Liver (tissue), 8 donors: ENCODE measurements at regions not wholly inside any gene's neighbourhood (a gene's known extent, or its start where the extent isn't known, plus 50 kb on each side); places are given as distances from the start of the nearest gene placed in this dataset.

Experiments used
- DNase-seq: peaks from one replicate; pipeline ENCODE4 v3.0.0-alpha.2; 2017; ENCODE audit warnings: low spot score
- H3K27ac ChIP-seq, 2 donors: one replicate each; pipeline ENCODE4 v1.7.0; 2013; ENCODE audit warnings: inconsistent platforms in 2 of 2, low read length in 2 of 2, control low read depth in 1 of 2, low read depth in 1 of 2, mild to moderate bottlenecking in 1 of 2
- H3K27me3 ChIP-seq, 4 donors: one replicate each; pipeline versions ENCODE4 v1.6.1 to v1.7.0; 2013; ENCODE audit warnings: low read length in 3 of 4, inconsistent platforms in 1 of 4, mild to moderate bottlenecking in 1 of 4, moderate library complexity in 1 of 4; ENCODE audit not compliant: control insufficient read depth in 4 of 4, insufficient read depth in 4 of 4
- H3K36me3 ChIP-seq, 4 donors: one replicate each; pipeline versions ENCODE4 v1.6.1 to v1.7.0; 2013; ENCODE audit warnings: low read length in 3 of 4, mild to moderate bottlenecking in 3 of 4, low read depth in 1 of 4, moderate library complexity in 1 of 4; ENCODE audit not compliant: control insufficient read depth in 4 of 4, insufficient read depth in 3 of 4
- H3K4me1 ChIP-seq, 4 donors: one replicate each; pipeline versions ENCODE4 v1.6.1 to v1.7.0; 2013; ENCODE audit warnings: low read length in 3 of 4, mild to moderate bottlenecking in 3 of 4, moderate library complexity in 1 of 4; ENCODE audit not compliant: control insufficient read depth in 4 of 4, insufficient read depth in 4 of 4
- H3K4me3 ChIP-seq, 3 donors: one replicate each; pipeline versions ENCODE4 v1.6.1 to v1.7.0; 2013; ENCODE audit warnings: low read length in 3 of 3, control low read depth in 1 of 3, low read depth in 1 of 3, mild to moderate bottlenecking in 1 of 3
- H3K9ac ChIP-seq, 2 donors: one replicate each; pipeline ENCODE4 v1.7.0; 2013; ENCODE audit warnings: low read length in 2 of 2, mild to moderate bottlenecking in 2 of 2, moderate library complexity in 2 of 2, control low read depth in 1 of 2, low read depth in 1 of 2
- H3K9me3 ChIP-seq, 4 donors: one replicate each; pipeline versions ENCODE4 v1.6.1 to v1.7.0; 2013; ENCODE audit warnings: low read length in 3 of 4; ENCODE audit not compliant: control insufficient read depth in 4 of 4
- ATF3 ChIP-seq: IDR thresholded peaks from 2 replicates; pipeline ENCODE4 v1.6.1; 2016; ENCODE audit warnings: antibody characterized with exemption
- FOXA1 ChIP-seq: IDR thresholded peaks from 2 replicates; pipeline ENCODE4 v1.6.1; 2016; ENCODE audit warnings: antibody characterized with exemption
- FOXA2 ChIP-seq: IDR thresholded peaks from 2 replicates; pipeline ENCODE4 v1.6.1; 2016; ENCODE audit warnings: antibody characterized with exemption
- HNF4A ChIP-seq, 2 donors: conservative IDR thresholded peaks; 2 replicates each; pipeline ENCODE4 v1.6.1; 2016; ENCODE audit warnings: antibody characterized with exemption in 2 of 2, mild to moderate bottlenecking in 2 of 2
- HNF4G ChIP-seq: IDR thresholded peaks from 2 replicates; pipeline ENCODE4 v1.6.1; 2016; ENCODE audit warnings: antibody characterized with exemption
- MAX ChIP-seq: IDR thresholded peaks from 2 replicates; pipeline ENCODE4 v1.6.1; 2016; ENCODE audit warnings: antibody characterized with exemption
- NR2F2 ChIP-seq: IDR thresholded peaks from 2 replicates; pipeline ENCODE4 v1.6.1; 2016; ENCODE audit warnings: antibody characterized with exemption
- RAD21 ChIP-seq, 2 donors: IDR thresholded peaks; 2 replicates each; pipeline ENCODE4 v1.6.1; 2016; ENCODE audit warnings: antibody characterized with exemption in 2 of 2, mild to moderate bottlenecking in 2 of 2
- RXRA ChIP-seq, 2 donors: IDR thresholded peaks; 2 replicates each; pipeline ENCODE4 v1.6.1; 2017 to 2018; ENCODE audit warnings: antibody characterized with exemption in 2 of 2, mild to moderate bottlenecking in 1 of 2
- TAF1 ChIP-seq: conservative IDR thresholded peaks from 2 replicates; pipeline ENCODE4 v1.6.1; 2016; ENCODE audit warnings: antibody characterized with exemption, mild to moderate bottlenecking
- YY1 ChIP-seq: IDR thresholded peaks from 2 replicates; pipeline ENCODE4 v1.6.1; 2016; ENCODE audit warnings: antibody characterized with exemption, mild to moderate bottlenecking
- WGBS: extraction: QIAGEN DNeasy Blood & Tissue Kit; methylation state at CpG from one replicate; pipeline ENCODE4 v1.1.7; 2013; 5-methylcytosine and 5-hydroxymethylcytosine counted together
- TF ChIP-seq, protein P1 (sequence below): IDR thresholded peaks from 2 replicates; pipeline ENCODE4 v1.6.1; 2016; ENCODE audit warnings: antibody characterized with exemption, mild to moderate bottlenecking
- TF ChIP-seq, protein P2 (sequence below): fragments of 150-350 bp; IDR thresholded peaks from 2 replicates; pipeline ENCODE4 v1.5.1; 2017; ENCODE audit warnings: improper control_type of control experiment, low read depth, low read length; ENCODE audit not compliant: missing input control
- donor health status: healthy.
- donor health status: healthy.
- donor health status: healthy.
- donor health status: healthy.
- donor health status: healthy.

- Histone ChIP-seq H3K27ac (no peak overlapping the region), H3K9me3 (no peaks in the 10 kb centered on the region), H3K9ac (no peak overlapping the region), H3K4me1 (no peaks in the 10 kb centered on the region), H3K27me3 (peaks cover 0 to 20% (median 3%) of the 10 kb centered on the region in 4 donors), H3K36me3 (no peaks in the 10 kb centered on the region), H3K4me3 (no peak overlapping the region)
- TF ChIP-seq RXRA (IDR thresholded peaks at IDR 0.05): no peak
- no peak for TF ChIP-seq ATF3
- TF ChIP-seq, protein P1, sequence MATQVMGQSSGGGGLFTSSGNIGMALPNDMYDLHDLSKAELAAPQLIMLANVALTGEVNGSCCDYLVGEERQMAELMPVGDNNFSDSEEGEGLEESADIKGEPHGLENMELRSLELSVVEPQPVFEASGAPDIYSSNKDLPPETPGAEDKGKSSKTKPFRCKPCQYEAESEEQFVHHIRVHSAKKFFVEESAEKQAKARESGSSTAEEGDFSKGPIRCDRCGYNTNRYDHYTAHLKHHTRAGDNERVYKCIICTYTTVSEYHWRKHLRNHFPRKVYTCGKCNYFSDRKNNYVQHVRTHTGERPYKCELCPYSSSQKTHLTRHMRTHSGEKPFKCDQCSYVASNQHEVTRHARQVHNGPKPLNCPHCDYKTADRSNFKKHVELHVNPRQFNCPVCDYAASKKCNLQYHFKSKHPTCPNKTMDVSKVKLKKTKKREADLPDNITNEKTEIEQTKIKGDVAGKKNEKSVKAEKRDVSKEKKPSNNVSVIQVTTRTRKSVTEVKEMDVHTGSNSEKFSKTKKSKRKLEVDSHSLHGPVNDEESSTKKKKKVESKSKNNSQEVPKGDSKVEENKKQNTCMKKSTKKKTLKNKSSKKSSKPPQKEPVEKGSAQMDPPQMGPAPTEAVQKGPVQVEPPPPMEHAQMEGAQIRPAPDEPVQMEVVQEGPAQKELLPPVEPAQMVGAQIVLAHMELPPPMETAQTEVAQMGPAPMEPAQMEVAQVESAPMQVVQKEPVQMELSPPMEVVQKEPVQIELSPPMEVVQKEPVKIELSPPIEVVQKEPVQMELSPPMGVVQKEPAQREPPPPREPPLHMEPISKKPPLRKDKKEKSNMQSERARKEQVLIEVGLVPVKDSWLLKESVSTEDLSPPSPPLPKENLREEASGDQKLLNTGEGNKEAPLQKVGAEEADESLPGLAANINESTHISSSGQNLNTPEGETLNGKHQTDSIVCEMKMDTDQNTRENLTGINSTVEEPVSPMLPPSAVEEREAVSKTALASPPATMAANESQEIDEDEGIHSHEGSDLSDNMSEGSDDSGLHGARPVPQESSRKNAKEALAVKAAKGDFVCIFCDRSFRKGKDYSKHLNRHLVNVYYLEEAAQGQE: no peak
- TF ChIP-seq NR2F2: no peak
- no peak for TF ChIP-seq FOXA1
- TF ChIP-seq YY1: no peak
- TF ChIP-seq MAX: no peak
- no peak for TF ChIP-seq HNF4A (conservative IDR thresholded peaks at IDR 0.05)
- TF ChIP-seq TAF1: no peak
- TF ChIP-seq, protein P2, sequence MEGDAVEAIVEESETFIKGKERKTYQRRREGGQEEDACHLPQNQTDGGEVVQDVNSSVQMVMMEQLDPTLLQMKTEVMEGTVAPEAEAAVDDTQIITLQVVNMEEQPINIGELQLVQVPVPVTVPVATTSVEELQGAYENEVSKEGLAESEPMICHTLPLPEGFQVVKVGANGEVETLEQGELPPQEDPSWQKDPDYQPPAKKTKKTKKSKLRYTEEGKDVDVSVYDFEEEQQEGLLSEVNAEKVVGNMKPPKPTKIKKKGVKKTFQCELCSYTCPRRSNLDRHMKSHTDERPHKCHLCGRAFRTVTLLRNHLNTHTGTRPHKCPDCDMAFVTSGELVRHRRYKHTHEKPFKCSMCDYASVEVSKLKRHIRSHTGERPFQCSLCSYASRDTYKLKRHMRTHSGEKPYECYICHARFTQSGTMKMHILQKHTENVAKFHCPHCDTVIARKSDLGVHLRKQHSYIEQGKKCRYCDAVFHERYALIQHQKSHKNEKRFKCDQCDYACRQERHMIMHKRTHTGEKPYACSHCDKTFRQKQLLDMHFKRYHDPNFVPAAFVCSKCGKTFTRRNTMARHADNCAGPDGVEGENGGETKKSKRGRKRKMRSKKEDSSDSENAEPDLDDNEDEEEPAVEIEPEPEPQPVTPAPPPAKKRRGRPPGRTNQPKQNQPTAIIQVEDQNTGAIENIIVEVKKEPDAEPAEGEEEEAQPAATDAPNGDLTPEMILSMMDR: no peak
- no peak for TF ChIP-seq RAD21 (IDR thresholded peaks at IDR 0.05)
- TF ChIP-seq FOXA2: no peak
- no peak for TF ChIP-seq HNF4G
- no peak for DNase-seq
- WGBS: 24% methylated on average over 4 of the region's 4 CpGs
These were observed 185.3 kb downstream of the EFNB2 start for GRCh38 chr13:106350208-106350607.

DNA sequence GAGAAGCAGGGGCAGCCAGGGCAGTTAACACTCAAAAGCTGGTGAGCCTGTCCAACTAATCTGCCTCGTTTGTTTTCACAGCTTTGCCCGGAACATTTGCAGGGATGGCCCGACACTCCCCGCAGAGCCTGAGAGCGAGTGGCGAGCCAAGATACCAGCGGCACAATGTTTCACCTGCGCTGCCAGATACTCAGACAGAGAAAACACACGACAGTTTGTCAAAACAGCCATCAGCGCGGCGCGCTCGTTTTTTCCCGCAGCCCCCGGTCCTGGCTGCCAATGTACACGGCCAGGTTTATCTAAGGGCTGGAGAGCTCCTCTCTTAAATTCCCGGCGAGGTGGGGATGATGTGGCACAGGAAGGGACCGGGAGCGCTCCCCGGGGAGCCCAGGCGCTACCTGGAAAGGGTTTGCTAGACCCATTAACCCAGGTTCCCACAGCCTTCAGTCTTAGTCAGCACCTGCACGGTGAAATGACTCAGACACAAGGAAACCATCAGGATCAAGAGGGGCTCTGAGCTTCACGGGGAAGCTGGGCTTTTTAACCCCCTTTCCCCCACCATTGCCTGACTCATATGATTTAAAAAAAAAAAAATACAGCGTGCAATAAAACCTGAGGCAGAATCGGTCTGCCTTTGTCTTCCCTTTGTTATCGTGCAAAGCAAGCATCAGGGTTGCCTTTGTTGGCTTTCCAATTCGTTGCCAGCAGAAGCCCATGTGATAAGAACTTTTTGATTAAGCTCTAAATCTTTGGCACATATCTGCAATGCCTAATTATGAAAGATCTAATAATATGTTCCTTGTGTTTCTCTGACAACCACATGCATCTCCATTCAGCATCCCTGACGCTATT is 186.2 kb downstream of the EFNB2 start:
- 3% methylated on average over 30 of the region's 30 CpGs for WGBS
- no peak overlapping the region for H3K9ac ChIP-seq
- DNase-seq: no peak

More for the DNA sequence above, 186.2 kb downstream of the EFNB2 start:
- no peak overlapping the region for H3K4me3 ChIP-seq
- H3K36me3 ChIP-seq: no peaks in the 10 kb centered on the region
- no peak overlapping the region for H3K27ac ChIP-seq
- TF ChIP-seq MAX: no peak
- no peaks in the 10 kb centered on the region for H3K4me1 ChIP-seq
- H3K27me3 ChIP-seq: peaks cover 0 to 16% (median 3%) of the 10 kb centered on the region in 4 donors
- H3K9me3 ChIP-seq: no peaks in the 10 kb centered on the region
